ENCODE measurements at regions not wholly inside any gene's neighbourhood (a gene's known extent, or its start where the extent isn't known, plus 50 kb on each side); places are given as distances from the start of the nearest gene placed in this dataset.

GRCh38 chr9:96040591-96041461, 165.3 kb downstream of the ERCC6L2 start:
- 75 to 80% methylated on average over 21 of the region's 21 CpGs for WGBS, 2 donors
- DNase-seq (no peak), ATAC-seq (no peak)
- Histone ChIP-seq H3K27ac (no peak overlapping the region), H3K4me3 (no peak overlapping the region), H3K36me3 (no peaks in the 10 kb centered on the region), H3K27me3 (peaks cover 0 to 6% (median 0%) of the 10 kb centered on the region in 7 donors), H3K4me1 (no peaks in the 10 kb centered on the region), H3K9me3 (peaks cover 0 to 13% (median 0%) of the 10 kb centered on the region in 11 donors)
- intact Hi-C loops (cut with DNase I), result no loop called here
- TF ChIP-seq CTCF (IDR thresholded peaks at IDR 0.05), result no peak

GRCh38 chr9:96038914-96039313, 163.4 kb downstream of the ERCC6L2 start:
- no peak overlapping the region for H3K4me3 ChIP-seq
- no peak for TF ChIP-seq CTCF (IDR thresholded peaks at IDR 0.05)
- peaks cover 0 to 13% (median 0%) of the 10 kb centered on the region in 11 donors for H3K9me3 ChIP-seq
- peaks cover 0 to 6% (median 0%) of the 10 kb centered on the region in 7 donors for H3K27me3 ChIP-seq
- intact Hi-C loops (cut with DNase I), result no loop called here
- ATAC-seq, result no peak
- DNase-seq, result no peak
- no peaks in the 10 kb centered on the region for H3K36me3 ChIP-seq
- WGBS, 2 donors, result 95 to 97% methylated on average over 6 of the region's 6 CpGs
- H3K4me1 ChIP-seq, result no peaks in the 10 kb centered on the region
- no peak overlapping the region for H3K27ac ChIP-seq

- no peak overlapping the region for H3K27ac ChIP-seq
- TF ChIP-seq CTCF (IDR thresholded peaks at IDR 0.05), result no peak
- peaks cover 0 to 13% (median 0%) of the 10 kb centered on the region in 11 donors for H3K9me3 ChIP-seq
- ATAC-seq (no peak), DNase-seq (no peak)
- no peak overlapping the region for H3K4me3 ChIP-seq
- 81 to 97% methylated on average over 7 of the region's 7 CpGs for WGBS, 2 donors
- intact Hi-C loops (cut with DNase I), result no loop called here
- no peaks in the 10 kb centered on the region for H3K4me1 ChIP-seq
- peaks cover 0 to 6% (median 0%) of the 10 kb centered on the region in 7 donors for H3K27me3 ChIP-seq
- H3K36me3 ChIP-seq, result no peaks in the 10 kb centered on the region
Measured at GRCh38 chr9:96038271-96038670, 162.8 kb downstream of the ERCC6L2 start.

GRCh38 chr9:96034553-96035122, 159.1 kb downstream of the ERCC6L2 start:
- ATAC-seq, result no peak
- peaks cover 0 to 6% (median 0%) of the 10 kb centered on the region in 7 donors for H3K27me3 ChIP-seq
- no peak overlapping the region for H3K4me3 ChIP-seq
- intact Hi-C loops (cut with DNase I), result no loop called here
- no peak overlapping the region for H3K27ac ChIP-seq
- H3K4me1 ChIP-seq, result peaks cover 0 to 11% (median 8%) of the 10 kb centered on the region in 9 donors
- H3K9me3 ChIP-seq, result peaks cover 0 to 13% (median 0%) of the 10 kb centered on the region in 11 donors
- 82 to 89% methylated on average over 5 of the region's 5 CpGs for WGBS, 2 donors
- no peak for DNase-seq
- H3K36me3 ChIP-seq, result no peaks in the 10 kb centered on the region
- no peak for TF ChIP-seq CTCF (IDR thresholded peaks at IDR 0.05)

Data from heart right ventricle (tissue), 16 donors.